HepG2 (cell line): ENCODE measurements at regions not wholly inside any gene's neighbourhood (a gene's known extent, or its start where the extent isn't known, plus 50 kb on each side); places are given as distances from the start of the nearest gene placed in this dataset.

Experiments used
- ATAC-seq: fragments of 200-7000 bp; cut with Tn5 transposase; 3 replicates; pipeline ENCODE4 v1.9.1; 2020; ENCODE audit warnings: mild to moderate bottlenecking, moderate library complexity
- BruUV-seq: library from RNA; stranded (reverse); fragments of 400-500 nt; replicated peaks from 2 replicates; lab custom pipeline; 2021; lab: Mats Ljungman, UMichigan
- CTCF ChIA-PET: fragments of 300-600 bp; formaldehyde crosslinking; extraction: SDS; loops from one replicate; lab custom pipeline; 2021; ENCODE audit warnings: low total read pairs, inconsistent platforms, low intra/inter-chr PET ratio; lab: Yijun Ruan, JAX
- POLR2A ChIA-PET: fragments of 350-600 bp; sonication (Branson Sonifier 250); formaldehyde crosslinking; loops from one replicate; lab custom pipeline; 2020; ENCODE audit warnings: antibody characterized with exemption, inconsistent platforms; lab: Yijun Ruan, JAX
- DNase-seq: peaks from one replicate; pipeline ENCODE4 v3.0.0-alpha.2; 2015; ENCODE audit warnings: low spot score
- FAIRE-seq: peaks from 3 replicates; lab custom pipeline; 2011; peaks lifted over from hg19 to GRCh38; lab: Jason Lieb, UNC
- H2AFZ ChIP-seq: one replicate; pipeline ENCODE4 v1.6.1; 2011; ENCODE audit warnings: low read length, inconsistent platforms
- H3K27ac ChIP-seq: fragments of 300-600 bp; 3 replicates; pipeline ENCODE4 v1.8.0; 2011; ENCODE audit warnings: mixed run types, mild to moderate bottlenecking, mixed read lengths, low read length, inconsistent platforms; ENCODE audit not compliant: insufficient read depth; ENCODE audit errors: extremely low read length
- H3K27me3 ChIP-seq, 2 experiments: fragments of 200-600 bp in 1 of 2; 2 replicates in 1 of 2; 3 replicates in 1 of 2; pipeline versions ENCODE4 v1.6.0 to v1.8.0; 2011; ENCODE audit warnings: low read length in 2 of 2, mild to moderate bottlenecking in 2 of 2, moderate library complexity in 2 of 2, inconsistent platforms in 1 of 2; ENCODE audit not compliant: insufficient read depth in 2 of 2, control insufficient read depth in 1 of 2
- H3K36me3 ChIP-seq, 2 experiments: fragments of 200-600 bp in 1 of 2; replicated peaks in 1 of 2; 2 replicates in 1 of 2; 3 replicates in 1 of 2; pipeline versions ENCODE4 v1.5.1 to v1.8.0; 2011; ENCODE audit warnings: low read length in 2 of 2, inconsistent platforms in 1 of 2; ENCODE audit not compliant: insufficient read depth in 2 of 2, control insufficient read depth in 1 of 2
- H3K4me1 ChIP-seq: 2 replicates; pipeline ENCODE4 v1.5.1; 2012; ENCODE audit warnings: low read length, inconsistent platforms; ENCODE audit not compliant: insufficient read depth
- H3K4me2 ChIP-seq: 2 replicates; pipeline ENCODE4 v1.6.0; 2011; ENCODE audit warnings: low read depth, low read length, inconsistent platforms
- H3K4me3 ChIP-seq, 3 experiments: fragments of 200-600 bp in 1 of 3; sonication (generic), shearing (Covaris generic) in 1 of 3; replicated peaks in 1 of 3; 2 replicates each; pipeline ENCODE4 v1.5.1; 2011 to 2016; ENCODE audit warnings: low read length in 3 of 3, inconsistent platforms in 2 of 3, low read depth in 2 of 3, mild to moderate bottlenecking in 2 of 3, control low read depth in 1 of 3, mixed read lengths in 1 of 3; ENCODE audit not compliant: insufficient read depth in 1 of 3
- H3K79me2 ChIP-seq: one replicate; pipeline ENCODE4 v1.6.1; 2011; ENCODE audit warnings: low read length, inconsistent platforms; ENCODE audit not compliant: insufficient read depth
- H3K9ac ChIP-seq: 2 replicates; pipeline ENCODE4 v1.6.0; 2011; ENCODE audit warnings: mild to moderate bottlenecking, low read depth, low read length, inconsistent platforms; ENCODE audit not compliant: insufficient read depth
- H3K9me3 ChIP-seq: 2 replicates; pipeline ENCODE4 v1.5.1; 2012; ENCODE audit warnings: mild to moderate bottlenecking, low read length
- H4K20me1 ChIP-seq: 2 replicates; pipeline ENCODE4 v1.6.0; 2011; ENCODE audit warnings: inconsistent platforms, mild to moderate bottlenecking, low read length, moderate library complexity; ENCODE audit not compliant: insufficient read depth
- KAT8 ChIP-seq: IDR thresholded peaks from 2 replicates; pipeline ENCODE4 v1.6.1; 2016; ENCODE audit warnings: missing genetic modification reagents, missing compliant biosample characterization
- KDM2A ChIP-seq: sonication (generic); formaldehyde crosslinking; IDR thresholded peaks from 2 replicates; pipeline ENCODE4 v1.4.0; 2020; ENCODE audit warnings: low read depth, missing genetic modification reagents, borderline replicate concordance
- NR2F2 ChIP-seq: IDR thresholded peaks from 2 replicates; pipeline ENCODE4 v1.6.1; 2012; ENCODE audit warnings: low read depth, inconsistent platforms, borderline replicate concordance
- PHF20 ChIP-seq: sonication (generic); formaldehyde crosslinking; IDR thresholded peaks from 2 replicates; pipeline ENCODE4 v1.5.0; 2020; ENCODE audit warnings: mild to moderate bottlenecking, missing genetic modification reagents
- PTBP1 ChIP-seq: fragments of 200-400 bp; formaldehyde crosslinking; IDR thresholded peaks from 2 replicates; pipeline ENCODE4 v1.6.1; 2018; ENCODE audit warnings: low read length, low read depth; ENCODE audit not compliant: poor library complexity, severe bottlenecking
- ZNF263 ChIP-seq: sonication (generic); formaldehyde crosslinking; IDR thresholded peaks from 2 replicates; pipeline ENCODE4 v1.4.0; 2020; ENCODE audit warnings: missing genetic modification reagents
- ZNF891 ChIP-seq: sonication (generic); formaldehyde crosslinking; IDR thresholded peaks from 2 replicates; pipeline ENCODE4 v1.5.0; 2020; ENCODE audit warnings: mild to moderate bottlenecking, missing genetic modification reagents
- WGBS: methylation state at CpG from one replicate; pipeline ENCODE4 v1.1.6; 2017; ENCODE audit warnings: low lambda C conversion rate; 5-methylcytosine and 5-hydroxymethylcytosine counted together
- in situ Hi-C: cut with HindIII; loops from 2 replicates; pipeline ENCODE4 v1.10.0; 2017; ENCODE audit warnings: low pct_unique_long_range_greater_than_20kb; ENCODE audit not compliant: extremely low pct_ligation_motif_present
- intact Hi-C: fragments of 100-400 bp; cut with micrococcal nuclease; formaldehyde crosslinking; loops from one replicate; pipeline ENCODE4 v1.10.0; 2022; ENCODE audit not compliant: unreplicated experiment
- TF ChIP-seq, protein P1 (sequence below): sonication (generic); formaldehyde crosslinking; IDR thresholded peaks from 2 replicates; pipeline ENCODE4 v1.4.0; 2020; ENCODE audit warnings: missing genetic modification reagents
- TF ChIP-seq, protein P2 (sequence below): sonication (generic); formaldehyde crosslinking; IDR thresholded peaks from 2 replicates; pipeline ENCODE4 v1.4.0; 2020; ENCODE audit warnings: missing genetic modification reagents
- TF ChIP-seq, protein P3 (sequence below): sonication (generic); formaldehyde crosslinking; IDR thresholded peaks from 2 replicates; pipeline ENCODE4 v1.4.0; 2020; ENCODE audit warnings: missing genetic modification reagents, mild to moderate bottlenecking, borderline replicate concordance
- TF ChIP-seq, protein P4 (sequence below): IDR thresholded peaks from 2 replicates; pipeline ENCODE4 v1.6.1; 2018; ENCODE audit warnings: missing genetic modification reagents

GRCh38 chr11:10387206-10388083 is 67.6 kb upstream of the AMPD3 start:
- no peaks in the 10 kb centered on the region for H3K9me3 ChIP-seq
- CTCF ChIA-PET, result no interaction called here
- intact Hi-C loops, result no loop called here
- POLR2A ChIA-PET, result no interaction called here
- H3K27me3 ChIP-seq, result peaks cover 0 to 18% of the 10 kb centered on the region in 2 experiments; a peak in 2 of 5 replicates
- no peak; the same call in 2 of the 3 replicates for ATAC-seq
- no peak for DNase-seq
- no peak overlapping the region for H2AFZ ChIP-seq
- no peak overlapping the region for H3K27ac ChIP-seq
- H3K79me2 ChIP-seq, result no peaks in the 10 kb centered on the region
- no peak overlapping the region for H3K9ac ChIP-seq
- FAIRE-seq, result no peak
- H4K20me1 ChIP-seq, result no peaks in the 10 kb centered on the region
- H3K4me3 ChIP-seq, result no peak overlapping the region
- no peak overlapping the region for H3K4me2 ChIP-seq
- no peaks in the 10 kb centered on the region for H3K36me3 ChIP-seq
- no peaks in the 10 kb centered on the region; the same call in 1 of the 2 replicates for H3K4me1 ChIP-seq
- in situ Hi-C loops, result no loop called here
- BruUV-seq, result no TSS peak
- 36% methylated on average over 9 of the region's 17 CpGs for WGBS
- TF ChIP-seq KDM2A (CRISPR knock-in tag) (no peak), ZNF263 (CRISPR knock-in tag) (no peak), NR2F2 (no peak), PHF20 (CRISPR knock-in tag) (no peak), KAT8 (CRISPR knock-in tag) (no peak), ZNF891 (CRISPR knock-in tag) (no peak), PTBP1 (no peak)
- TF ChIP-seq, protein P1, sequence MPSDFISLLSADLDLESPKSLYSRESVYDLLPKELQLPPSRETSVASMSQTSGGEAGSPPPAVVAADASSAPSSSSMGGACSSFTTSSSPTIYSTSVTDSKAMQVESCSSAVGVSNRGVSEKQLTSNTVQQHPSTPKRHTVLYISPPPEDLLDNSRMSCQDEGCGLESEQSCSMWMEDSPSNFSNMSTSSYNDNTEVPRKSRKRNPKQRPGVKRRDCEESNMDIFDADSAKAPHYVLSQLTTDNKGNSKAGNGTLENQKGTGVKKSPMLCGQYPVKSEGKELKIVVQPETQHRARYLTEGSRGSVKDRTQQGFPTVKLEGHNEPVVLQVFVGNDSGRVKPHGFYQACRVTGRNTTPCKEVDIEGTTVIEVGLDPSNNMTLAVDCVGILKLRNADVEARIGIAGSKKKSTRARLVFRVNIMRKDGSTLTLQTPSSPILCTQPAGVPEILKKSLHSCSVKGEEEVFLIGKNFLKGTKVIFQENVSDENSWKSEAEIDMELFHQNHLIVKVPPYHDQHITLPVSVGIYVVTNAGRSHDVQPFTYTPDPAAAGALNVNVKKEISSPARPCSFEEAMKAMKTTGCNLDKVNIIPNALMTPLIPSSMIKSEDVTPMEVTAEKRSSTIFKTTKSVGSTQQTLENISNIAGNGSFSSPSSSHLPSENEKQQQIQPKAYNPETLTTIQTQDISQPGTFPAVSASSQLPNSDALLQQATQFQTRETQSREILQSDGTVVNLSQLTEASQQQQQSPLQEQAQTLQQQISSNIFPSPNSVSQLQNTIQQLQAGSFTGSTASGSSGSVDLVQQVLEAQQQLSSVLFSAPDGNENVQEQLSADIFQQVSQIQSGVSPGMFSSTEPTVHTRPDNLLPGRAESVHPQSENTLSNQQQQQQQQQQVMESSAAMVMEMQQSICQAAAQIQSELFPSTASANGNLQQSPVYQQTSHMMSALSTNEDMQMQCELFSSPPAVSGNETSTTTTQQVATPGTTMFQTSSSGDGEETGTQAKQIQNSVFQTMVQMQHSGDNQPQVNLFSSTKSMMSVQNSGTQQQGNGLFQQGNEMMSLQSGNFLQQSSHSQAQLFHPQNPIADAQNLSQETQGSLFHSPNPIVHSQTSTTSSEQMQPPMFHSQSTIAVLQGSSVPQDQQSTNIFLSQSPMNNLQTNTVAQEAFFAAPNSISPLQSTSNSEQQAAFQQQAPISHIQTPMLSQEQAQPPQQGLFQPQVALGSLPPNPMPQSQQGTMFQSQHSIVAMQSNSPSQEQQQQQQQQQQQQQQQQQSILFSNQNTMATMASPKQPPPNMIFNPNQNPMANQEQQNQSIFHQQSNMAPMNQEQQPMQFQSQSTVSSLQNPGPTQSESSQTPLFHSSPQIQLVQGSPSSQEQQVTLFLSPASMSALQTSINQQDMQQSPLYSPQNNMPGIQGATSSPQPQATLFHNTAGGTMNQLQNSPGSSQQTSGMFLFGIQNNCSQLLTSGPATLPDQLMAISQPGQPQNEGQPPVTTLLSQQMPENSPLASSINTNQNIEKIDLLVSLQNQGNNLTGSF (CRISPR knock-in tag), result no peak
- TF ChIP-seq, protein P2, sequence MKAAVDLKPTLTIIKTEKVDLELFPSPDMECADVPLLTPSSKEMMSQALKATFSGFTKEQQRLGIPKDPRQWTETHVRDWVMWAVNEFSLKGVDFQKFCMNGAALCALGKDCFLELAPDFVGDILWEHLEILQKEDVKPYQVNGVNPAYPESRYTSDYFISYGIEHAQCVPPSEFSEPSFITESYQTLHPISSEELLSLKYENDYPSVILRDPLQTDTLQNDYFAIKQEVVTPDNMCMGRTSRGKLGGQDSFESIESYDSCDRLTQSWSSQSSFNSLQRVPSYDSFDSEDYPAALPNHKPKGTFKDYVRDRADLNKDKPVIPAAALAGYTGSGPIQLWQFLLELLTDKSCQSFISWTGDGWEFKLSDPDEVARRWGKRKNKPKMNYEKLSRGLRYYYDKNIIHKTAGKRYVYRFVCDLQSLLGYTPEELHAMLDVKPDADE (CRISPR knock-in tag), result no peak
- TF ChIP-seq, protein P3, sequence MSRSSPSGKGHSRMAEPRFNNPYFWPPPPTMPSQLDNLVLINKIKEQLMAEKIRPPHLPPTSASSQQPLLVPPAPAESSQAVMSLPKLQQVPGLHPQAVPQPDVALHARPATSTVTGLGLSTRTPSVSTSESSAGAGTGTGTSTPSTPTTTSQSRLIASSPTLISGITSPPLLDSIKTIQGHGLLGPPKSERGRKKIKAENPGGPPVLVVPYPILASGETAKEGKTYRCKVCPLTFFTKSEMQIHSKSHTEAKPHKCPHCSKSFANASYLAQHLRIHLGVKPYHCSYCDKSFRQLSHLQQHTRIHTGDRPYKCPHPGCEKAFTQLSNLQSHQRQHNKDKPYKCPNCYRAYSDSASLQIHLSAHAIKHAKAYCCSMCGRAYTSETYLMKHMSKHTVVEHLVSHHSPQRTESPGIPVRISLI (CRISPR knock-in tag), result no peak
- TF ChIP-seq, protein P4, sequence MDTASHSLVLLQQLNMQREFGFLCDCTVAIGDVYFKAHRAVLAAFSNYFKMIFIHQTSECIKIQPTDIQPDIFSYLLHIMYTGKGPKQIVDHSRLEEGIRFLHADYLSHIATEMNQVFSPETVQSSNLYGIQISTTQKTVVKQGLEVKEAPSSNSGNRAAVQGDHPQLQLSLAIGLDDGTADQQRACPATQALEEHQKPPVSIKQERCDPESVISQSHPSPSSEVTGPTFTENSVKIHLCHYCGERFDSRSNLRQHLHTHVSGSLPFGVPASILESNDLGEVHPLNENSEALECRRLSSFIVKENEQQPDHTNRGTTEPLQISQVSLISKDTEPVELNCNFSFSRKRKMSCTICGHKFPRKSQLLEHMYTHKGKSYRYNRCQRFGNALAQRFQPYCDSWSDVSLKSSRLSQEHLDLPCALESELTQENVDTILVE (CRISPR knock-in tag), result no peak
